Jurkat, Clone E6-1 (cell line): ENCODE measurements at regions not wholly inside any gene's neighbourhood (a gene's known extent, or its start where the extent isn't known, plus 50 kb on each side); places are given as distances from the start of the nearest gene placed in this dataset.
"Not testable (repeated sequence)": the region's sequence is repeated elsewhere in the genome, so short reads cannot be mapped to it uniquely, and the experiment has no call there.

ENCODE experiments used
- DNase-seq: peaks from one replicate; pipeline ENCODE4 v3.0.0-alpha.2; 2011; ENCODE audit warnings: low read depth, low spot score
- H3K4me3 ChIP-seq: 2 replicates; pipeline ENCODE4 v1.5.1; 2011; ENCODE audit warnings: mild to moderate bottlenecking, low read length, control low read depth, moderate library complexity

DNA sequence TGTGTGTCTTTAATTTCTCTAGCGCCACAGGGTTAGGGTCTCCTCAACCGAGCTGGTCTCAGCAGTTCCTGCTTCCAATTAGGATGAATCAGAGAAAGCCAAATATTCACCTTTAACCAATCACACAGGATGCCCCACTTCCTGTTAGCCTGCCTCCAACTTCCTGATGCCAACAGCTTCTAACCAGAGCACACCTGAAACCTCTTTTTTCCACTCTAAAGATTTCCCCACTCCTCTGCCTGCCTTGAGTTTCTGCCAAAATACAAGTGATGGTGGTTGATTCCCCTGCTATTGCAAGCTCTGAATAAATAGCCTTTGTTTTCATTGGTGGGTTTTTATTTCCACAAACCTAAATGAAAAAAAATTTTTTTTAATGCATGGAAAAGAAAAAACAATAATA is 144.7 kb upstream of the UST start:
- DNase-seq: no peak
- H3K4me3 ChIP-seq: no peak overlapping the region

DNA sequence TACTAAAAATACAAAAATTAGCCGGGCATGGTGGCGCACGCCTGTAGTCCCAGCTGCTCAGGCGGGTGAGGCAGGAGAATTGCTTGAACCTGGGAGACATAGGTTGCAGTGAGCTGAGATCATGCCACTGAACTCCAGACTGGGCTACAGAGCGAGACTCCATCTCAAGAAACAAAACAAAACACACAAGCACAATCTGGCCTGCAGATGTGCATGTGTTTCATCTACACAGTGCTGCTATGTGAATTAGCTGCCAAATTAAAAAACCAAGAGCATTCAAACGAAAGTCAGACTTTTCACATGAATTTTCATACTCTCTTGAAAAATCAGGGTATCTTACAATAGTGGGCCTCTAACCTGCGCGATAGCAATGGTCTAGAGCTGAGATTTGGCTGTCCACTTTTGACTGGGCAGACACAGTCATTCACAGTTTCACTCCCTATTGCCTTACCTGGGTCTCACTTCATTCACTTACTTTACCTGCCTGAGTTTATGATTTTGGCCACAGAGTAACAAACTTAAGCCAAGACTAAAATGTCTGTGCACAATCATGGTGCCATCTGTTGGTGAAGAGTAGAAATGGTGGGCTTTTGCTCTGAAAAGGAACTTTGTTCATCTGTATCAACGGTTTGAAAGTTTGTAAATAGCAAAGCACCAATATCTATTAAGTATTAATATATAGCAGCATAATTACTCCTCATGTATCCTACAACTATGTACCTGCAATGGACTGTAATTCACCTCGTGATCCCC is 138.5 kb upstream of the UST start:
- H3K4me3 ChIP-seq: no peak overlapping the region
- no peak for DNase-seq

DNA sequence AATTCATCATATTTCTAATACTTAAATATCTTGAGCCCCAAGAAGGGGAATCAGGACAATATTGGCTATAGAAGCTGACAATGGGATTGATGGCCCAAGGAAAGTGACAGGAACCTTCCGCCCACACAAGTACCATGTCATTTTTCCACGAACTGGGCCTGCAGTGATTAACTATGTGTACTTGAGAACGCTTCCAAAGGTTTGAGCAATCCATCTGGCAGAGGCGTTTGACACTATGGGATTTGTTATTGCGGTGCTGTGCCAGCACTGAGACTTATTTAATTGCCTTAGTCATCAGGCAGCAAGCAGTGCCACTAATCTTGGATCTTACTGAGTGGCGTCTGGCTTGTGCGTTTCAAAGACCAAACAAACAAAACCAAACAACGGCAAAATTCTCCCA is 135.6 kb upstream of the UST start:
- no peak for DNase-seq

DNA sequence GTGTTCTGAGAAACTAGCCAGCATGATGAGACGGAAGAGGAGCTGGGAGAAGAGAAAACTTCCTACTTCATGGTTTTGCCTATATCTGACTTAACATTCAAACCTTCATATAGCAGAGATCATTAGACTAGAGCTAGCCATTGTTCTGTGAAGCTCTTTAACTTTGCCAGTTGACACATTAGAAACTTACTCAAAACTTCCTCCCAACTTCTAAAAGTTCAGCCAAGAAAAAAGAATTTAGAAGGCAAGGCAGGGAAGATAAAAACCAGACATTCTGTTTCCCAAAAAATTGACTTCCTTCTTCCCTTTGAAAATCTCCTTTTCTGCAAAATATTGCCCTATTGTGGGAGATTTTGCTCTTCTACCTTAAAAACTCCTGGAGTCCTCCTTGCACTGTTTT is 134.8 kb upstream of the UST start:
- DNase-seq: no peak
- H3K4me3 ChIP-seq: no peak overlapping the region

More for the DNA sequence above, 135.6 kb upstream of the UST start:
- no peak overlapping the region for H3K4me3 ChIP-seq

DNA sequence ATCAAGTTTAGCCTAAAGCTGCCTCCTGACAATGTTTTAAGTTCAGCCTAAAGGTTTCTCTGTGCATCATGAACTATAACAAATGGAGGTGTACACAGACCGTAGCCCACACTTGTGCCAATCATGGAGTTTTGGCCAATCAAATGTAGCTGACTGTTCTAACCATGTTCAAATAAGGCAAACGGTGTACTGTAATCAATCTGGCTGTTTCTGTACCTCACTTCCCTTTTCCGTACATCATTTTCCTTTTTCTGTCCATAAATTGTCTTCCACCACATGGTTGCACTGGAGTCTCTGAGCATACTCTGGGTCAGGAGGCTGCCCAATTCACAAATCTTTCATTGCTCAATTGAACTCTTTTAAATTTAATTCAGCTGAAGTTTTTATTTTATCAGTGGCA is 132.2 kb upstream of the UST start:
- DNase-seq: no peak
- no peak overlapping the region for H3K4me3 ChIP-seq

DNA sequence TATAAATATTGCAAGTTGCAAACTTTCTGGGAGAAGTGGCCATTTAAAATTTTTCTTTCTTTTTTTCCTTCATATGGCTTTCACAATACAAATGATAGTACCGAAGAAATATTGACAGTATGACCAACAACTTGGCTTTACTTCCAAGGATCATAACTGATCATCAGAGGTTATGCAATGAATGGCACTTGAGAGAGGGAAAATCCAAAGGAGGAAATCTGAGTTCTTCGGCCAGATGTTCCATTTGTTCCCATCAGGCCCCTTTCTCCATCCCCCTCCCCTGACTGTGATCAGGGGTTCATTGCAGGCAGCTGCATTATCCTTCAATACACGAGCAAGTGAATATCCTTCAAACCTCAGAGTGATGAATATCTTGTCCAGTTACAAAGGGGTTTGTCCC is 130.0 kb upstream of the UST start:
- no peak overlapping the region for H3K4me3 ChIP-seq
- DNase-seq: no peak

DNA sequence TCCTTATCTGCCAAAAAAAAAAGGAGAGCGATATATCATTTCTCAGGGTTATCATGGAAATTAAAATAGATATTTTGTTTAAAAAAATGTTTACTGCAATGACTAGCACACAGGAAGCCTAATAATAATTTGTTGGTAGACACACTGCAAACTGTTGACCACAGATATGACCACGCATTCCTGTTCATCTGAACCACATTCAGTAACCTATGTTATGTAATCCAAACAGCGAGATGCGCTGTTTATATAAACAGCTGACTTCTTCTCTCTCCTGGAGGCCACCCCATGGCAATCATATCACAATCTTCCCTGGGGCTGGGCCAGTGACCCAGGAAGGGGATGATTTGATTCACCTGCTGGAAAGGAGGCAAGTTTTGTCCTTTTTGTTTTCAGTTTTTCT is 129.3 kb upstream of the UST start:
- DNase-seq: no peak

DNA sequence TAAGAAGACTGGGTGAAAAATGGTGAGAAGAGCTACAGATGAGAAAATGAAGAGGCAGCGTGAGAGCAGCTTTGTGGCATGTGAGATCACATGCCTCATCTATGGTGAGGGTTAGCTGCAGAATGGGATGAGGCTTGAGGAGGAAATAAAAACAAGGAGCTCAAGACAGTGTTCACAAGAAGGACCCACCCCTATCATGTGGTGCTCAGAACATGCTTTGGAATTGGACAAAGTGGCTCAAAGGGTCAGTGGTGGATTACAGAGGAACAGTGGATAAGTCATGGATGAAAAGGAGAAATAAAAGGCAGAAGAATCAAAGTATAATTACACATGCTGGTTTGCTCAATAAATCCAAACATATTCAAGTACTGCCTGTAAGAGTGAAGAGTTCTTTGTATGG is 126.9 kb upstream of the UST start:
- no peak overlapping the region for H3K4me3 ChIP-seq
- DNase-seq: no peak

More for the DNA sequence above, 129.3 kb upstream of the UST start:
- H3K4me3 ChIP-seq: no peak overlapping the region

DNA sequence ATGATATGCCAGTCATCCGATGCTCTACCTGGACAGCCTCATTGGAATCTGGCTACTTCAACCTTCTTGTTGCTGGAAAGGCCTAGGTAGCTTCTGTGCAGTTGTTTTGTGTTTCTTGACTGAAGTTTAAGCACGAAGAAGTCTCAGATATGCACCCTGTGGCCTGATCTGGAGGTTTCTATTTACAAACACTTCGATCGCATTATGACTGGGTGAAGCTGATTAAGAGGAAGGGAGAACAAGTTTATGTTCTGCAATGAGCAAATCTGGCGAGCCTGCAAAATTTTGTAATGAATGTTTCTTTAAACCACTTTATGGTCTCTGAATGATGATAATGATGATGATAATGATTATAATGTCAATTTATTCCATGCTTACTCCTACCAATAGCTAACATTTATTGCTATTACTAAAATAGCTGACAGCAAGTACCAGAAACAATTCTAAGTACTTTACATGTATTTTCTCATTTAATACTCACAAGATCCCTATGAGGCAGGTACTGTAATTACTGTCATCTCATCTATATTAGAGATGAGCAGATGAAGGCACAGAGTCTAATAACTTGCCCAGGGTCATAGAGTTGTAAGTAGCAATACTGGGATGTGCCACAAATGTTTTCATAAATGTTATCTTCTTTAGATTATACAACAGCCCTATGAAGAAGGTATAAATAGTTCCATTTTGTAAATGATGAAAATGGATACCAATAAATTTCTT is 126.1 kb upstream of the UST start:
- DNase-seq: no peak
- H3K4me3 ChIP-seq: no peak overlapping the region

DNA sequence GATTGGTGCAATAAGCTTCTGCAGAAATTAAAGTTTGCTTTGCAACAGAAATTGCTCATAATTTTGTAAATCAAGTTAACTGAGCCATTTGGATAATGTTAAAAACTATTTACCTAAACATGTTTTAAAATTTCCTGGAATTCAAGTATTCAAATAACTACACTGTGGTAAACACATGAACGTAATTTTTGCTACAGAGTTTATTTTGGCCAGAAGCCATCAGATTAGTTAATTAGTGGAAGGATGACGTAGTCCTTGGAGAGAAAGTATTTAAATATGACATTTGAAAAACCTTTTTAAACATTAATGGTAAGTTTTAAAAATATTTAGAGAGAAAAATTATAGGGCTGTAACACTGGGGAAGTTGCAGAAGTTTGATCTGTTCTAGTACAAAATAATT is 121.2 kb upstream of the UST start:
- H3K4me3 ChIP-seq: no peak overlapping the region
- DNase-seq: no peak

DNA sequence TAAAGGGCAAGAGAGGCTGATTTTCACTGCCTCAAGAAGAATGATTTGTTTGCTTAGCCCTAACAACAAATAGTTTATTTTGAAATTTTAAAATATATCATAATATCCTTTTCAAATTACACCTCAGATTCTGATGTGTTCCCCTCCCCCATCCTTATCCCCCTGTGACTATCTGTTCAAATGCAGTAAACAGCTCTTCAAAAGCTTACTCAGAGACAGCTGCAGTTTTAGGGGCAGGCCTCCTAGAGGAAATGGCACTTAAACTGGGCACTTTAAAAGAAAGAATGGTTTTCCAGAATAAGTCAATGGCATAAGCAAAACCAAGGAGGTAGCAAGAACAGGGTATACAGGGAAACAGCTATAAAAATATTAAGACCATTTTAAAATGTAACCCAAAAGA is 118.6 kb upstream of the UST start:
- no peak overlapping the region for H3K4me3 ChIP-seq
- no peak for DNase-seq

DNA sequence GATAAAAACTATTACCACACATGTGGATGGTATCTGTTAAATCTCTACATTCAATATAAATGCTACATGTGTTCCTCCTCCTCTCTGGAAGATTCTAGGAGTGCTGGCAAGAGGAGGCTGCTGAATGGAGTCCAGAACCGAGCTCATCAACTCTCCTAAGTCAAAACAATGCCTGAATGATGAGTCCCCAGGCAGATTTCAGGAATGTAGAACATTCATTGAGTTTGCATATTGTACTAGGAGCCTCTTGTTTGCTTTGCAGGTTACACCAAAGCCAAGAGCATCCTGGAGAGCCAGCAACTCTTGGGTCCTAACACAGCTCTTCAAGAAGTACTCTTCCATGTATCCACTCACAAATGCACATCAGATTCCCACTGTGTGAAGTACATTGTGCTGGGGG is 117.6 kb upstream of the UST start:
- no peak overlapping the region for H3K4me3 ChIP-seq
- DNase-seq: no peak

DNA sequence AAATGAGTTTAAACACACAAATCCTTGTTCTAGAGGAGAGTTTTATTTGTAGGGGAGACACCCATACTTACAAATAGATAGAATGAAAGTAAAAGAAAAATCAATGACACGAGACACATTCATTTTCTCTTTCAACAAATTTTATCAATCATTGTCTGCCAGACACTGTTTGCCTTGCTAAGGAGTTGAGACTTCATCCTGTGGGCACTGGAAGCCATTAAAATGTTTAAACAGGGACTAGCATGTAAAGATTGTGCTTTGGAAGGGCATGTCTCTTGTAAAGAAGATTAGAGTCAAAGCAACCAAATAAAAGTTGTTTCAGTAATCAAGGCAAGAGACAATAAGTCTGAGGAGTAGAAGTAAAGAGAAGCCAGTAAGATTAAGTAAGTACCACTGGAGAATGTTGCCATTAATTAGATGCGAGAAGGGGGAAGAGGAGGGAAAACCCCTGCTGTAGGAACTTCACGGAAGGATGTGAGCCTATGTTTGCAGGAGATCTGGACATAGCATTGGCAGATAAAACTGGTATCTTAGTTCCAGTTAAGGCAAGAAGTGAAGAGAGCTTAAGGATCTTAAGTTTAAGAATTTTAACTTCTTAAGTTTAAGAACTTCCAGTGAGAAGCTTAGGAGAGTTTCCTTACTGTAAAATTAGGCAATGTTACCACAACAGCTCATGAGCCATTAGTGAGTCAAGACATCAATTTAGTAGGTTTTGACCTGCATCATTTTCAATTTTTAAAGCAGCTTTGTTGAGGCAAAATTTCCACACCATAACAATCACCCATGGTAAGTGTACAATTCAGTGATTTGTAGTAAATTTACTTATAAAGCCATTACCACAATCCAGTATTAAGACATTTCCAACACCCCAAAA is 117.0 kb upstream of the UST start:
- no peak overlapping the region for H3K4me3 ChIP-seq
- no peak for DNase-seq

DNA sequence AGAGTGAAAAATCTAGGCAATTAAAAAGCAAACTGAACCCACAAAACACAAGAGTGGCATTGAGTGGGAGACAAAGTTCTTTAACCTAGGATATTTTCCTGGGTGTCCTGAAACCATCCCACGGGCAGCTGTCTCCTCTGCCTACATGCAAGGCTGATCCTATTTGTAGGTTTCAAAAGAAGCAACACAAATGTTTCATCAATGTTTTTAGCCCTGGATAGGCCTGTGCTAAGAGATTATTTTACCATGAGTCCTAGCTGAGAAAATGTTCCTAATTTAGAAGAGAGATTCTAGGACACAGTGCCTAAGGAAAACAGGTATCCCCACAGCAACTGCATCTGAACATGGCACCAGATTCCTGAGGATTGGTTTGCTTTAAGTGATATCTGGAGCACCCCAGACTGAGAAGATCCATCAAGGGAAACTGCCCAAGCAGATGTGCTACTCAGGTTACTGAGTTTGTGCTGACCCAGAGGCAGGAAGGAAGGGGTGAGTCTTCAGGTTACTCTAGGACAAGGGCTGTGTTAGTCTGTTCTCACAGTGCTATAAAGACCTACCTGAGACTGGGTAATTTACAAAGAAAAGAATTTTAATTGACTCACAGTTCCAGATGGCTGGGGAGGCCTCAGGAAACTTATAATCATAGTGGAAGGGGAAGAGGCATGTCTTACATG is 111.6 kb upstream of the UST start:
- no peak for DNase-seq
- no peak overlapping the region for H3K4me3 ChIP-seq

DNA sequence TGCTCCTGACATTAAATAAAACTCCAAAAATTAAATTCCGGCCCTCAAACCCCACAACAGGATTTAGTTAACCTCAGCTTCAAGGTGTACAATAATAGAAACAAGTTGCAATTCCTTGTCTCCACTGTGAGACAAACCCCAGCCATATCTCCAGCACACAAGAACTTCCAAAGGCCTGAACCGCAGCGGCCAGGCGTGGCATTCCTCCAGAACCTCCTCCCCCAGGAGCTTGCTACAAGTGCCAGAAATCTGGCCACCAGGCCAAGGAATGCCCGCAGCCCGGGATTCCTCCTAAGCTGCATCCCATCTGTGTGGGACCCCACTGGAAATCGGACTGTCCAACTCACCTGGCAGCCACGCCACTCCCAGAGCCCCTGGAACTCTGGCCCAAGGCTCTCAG is 105.0 kb upstream of the UST start:
- DNase-seq, H3K4me3 ChIP-seq: not testable (repeated sequence)

DNA sequence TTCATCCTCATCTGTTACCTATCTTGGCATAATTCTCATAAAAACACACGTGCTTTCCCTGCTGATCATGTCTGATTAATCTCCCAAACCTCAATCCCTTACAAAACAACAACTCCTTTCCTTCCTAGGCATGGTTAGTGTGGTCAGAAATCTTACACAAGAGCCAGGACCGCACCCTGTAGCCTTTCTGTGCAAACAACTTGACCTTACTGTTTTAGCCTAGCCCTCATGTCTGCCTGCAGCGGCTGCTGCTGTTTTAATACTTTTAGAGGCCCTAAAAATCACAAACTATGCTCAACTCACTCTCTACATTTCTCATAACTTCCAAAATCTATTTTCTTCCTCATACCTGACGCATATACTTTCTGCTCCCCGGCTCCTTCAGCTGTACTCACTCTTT is 103.6 kb upstream of the UST start:
- not testable (repeated sequence) for DNase-seq, H3K4me3 ChIP-seq

DNA sequence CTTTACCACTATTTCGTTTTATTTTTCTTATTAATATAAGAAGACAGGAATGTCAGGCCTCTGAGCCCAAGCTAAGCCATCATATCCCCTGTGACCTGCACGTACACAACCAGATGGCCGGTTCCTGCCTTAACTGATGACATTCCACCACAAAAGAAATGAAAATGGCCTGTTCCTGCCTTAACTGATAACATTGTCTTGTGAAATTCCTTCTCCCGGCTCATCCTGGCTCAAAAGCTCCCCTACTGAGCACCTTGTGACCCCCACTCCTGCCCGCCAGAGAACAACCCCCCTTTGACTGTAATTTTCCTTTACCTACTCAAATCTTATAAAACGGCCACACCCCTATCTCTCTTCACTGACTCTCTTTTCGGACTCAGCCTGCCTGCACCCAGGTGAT is 101.8 kb upstream of the UST start:
- not testable (repeated sequence) for H3K4me3 ChIP-seq, DNase-seq

DNA sequence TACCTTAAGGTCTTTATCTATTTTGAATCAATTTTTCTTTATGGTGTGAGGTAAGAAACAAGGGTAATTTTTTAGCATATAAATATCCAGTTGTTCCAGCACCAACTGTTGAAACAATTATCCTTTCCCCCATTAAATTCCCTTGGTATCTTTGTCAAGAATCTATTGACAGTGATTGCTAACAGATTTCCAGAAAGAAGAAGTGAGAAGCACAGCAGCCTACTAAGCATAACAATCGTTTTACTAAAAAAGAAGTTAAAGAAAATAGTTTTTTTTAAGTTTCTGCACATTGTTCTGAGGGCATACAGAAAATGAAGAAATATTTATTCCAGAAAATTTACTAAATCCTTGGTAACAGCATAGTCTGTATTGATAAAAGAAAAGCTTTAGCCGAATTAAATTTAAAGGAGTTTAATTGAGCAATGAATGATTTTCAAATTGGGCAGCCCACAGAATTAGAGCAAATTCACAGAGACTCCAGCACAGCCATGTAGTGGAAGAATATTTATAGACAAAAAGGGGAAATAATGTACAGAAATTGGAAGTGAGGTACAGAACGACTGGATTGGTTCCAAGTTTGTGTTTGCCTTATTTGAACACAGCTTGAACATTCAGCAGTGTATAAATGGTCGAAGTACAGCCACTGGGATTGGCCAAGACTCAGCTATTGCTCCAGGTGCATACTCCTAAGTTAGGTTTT is 97.9 kb upstream of the UST start:
- no peak overlapping the region for H3K4me3 ChIP-seq
- DNase-seq: no peak

DNA sequence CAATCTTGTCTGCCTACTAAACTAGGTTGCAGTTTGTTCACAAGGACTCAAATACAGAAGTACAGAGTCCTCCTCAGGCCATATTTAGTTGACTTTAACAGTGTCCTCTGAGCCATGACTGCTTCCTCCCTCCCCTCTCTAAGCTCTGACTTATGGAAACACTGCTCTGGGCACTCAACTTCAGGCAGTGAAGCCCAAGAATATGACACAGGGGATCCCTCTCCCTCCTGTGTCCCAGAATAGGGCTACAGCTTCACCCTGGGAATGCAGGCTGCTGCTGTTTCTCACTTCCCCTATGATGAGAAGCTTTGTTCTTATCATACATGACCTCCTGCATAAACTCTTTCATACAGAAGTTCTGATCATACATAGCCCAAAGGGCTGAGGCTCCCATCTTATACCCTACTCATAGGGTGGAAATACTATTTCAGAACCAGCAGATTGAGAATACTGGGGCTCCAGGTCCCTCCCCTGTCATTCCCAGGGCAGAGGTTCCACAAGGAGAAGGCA is 97.3 kb upstream of the UST start:
- no peak for DNase-seq

More for the DNA sequence above, 97.3 kb upstream of the UST start:
- no peak overlapping the region for H3K4me3 ChIP-seq
